Islet of Langerhans (tissue), 1 donor: ENCODE measurements at regions not wholly inside any gene's neighbourhood (a gene's known extent, or its start where the extent isn't known, plus 50 kb on each side); places are given as distances from the start of the nearest gene placed in this dataset.

ENCODE experiments used
- FAIRE-seq: peaks from one replicate; lab custom pipeline; 2011; peaks lifted over from hg19 to GRCh38; lab: Jason Lieb, UNC

- no peak for FAIRE-seq
Measured at GRCh38 chr12:83210933-83211332, 524.2 kb downstream of the TMTC2 start.

GRCh38 chr12:83199069-83199468, 512.4 kb downstream of the TMTC2 start:
- no peak for FAIRE-seq

DNA sequence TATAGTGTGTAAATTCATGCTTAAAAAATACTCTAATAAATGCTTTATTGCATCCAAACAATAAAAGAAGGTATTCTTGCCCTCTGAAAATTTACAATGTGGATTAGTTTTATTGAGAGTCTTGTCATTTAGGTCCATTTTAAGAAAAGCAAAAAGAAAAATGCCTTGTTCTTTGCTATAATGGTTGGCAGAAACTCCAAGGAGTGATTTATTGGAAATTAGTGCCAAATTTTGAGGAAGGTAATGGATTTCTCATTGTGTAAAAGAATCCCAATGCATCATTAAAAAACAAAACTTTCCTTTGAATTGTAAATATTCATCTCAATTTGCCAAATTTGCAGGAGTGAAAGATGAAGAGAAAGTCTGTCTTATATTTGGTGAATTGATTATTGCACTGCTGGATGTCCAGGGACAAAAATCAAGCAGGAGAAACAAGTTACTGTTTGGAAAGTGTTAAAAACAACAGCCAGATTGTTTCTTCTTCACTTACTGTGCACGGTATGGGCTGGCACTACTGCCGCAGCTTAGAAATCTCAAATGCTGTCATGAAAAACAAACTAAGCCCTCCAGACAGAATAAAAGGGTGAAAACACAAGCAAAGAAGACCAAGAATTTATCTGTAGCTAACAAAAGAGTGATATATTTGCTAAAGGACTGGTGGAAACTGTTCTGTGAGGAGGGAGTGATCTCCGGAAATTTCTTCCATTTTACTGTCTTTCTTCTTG, 511.7 kb downstream of the TMTC2 start:
- FAIRE-seq, result no peak

GRCh38 chr12:83197483-83197914, 510.8 kb downstream of the TMTC2 start:
- FAIRE-seq, result no peak

DNA sequence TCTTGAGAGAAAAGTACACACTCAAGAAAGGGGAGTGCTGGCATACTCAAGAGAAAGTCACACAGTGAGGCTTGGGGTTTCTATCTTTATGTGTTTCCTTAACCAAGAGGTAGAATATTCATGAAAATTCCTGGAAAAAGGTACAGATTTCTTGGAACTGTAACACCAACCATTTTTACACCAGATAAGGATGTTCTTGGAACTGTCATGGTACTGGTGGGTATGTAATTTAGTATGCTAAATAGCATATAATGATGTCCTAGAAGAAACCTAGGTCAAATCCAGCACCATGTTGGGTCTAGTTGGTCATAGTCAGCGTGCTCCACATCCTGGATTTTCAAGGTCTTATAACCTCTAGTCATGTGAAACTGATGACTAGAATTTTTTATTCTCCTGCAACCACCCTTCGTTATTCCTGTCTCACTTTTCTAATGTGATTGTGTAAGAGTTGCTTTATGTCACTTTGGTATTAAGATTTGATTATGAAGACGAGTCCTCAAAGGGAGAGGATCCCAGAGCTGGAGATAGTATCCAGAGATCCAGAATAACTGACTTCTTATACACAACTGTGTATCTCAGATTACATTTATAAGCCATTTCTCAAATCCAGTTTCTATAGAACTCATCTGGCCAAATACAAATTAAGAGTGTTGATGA, 510.1 kb downstream of the TMTC2 start:
- FAIRE-seq, result no peak

GRCh38 chr12:83190631-83191390, 504.1 kb downstream of the TMTC2 start:
- no peak for FAIRE-seq

- peak; percentile 100 for FAIRE-seq
Measured at GRCh38 chr12:83186419-83186818, 499.7 kb downstream of the TMTC2 start.

- no peak for FAIRE-seq
Measured at GRCh38 chr12:83185241-83185640, 498.5 kb downstream of the TMTC2 start.
